GM23248 (cell line): ENCODE measurements at regions not wholly inside any gene's neighbourhood (a gene's known extent, or its start where the extent isn't known, plus 50 kb on each side); places are given as distances from the start of the nearest gene placed in this dataset.

Experiments used
- DNase-seq: peaks from one replicate; pipeline ENCODE4 v3.0.0-alpha.2; 2015
- H2AFZ ChIP-seq: fragments of 200-600 bp; sonication (generic); 2 replicates; pipeline ENCODE4 v1.6.1; 2016; ENCODE audit warnings: antibody characterized with exemption
- H3F3A ChIP-seq: fragments of 200-600 bp; sonication (generic); 2 replicates; pipeline ENCODE4 v1.6.1; 2016; ENCODE audit warnings: mild to moderate bottlenecking, antibody characterized with exemption, mixed run types; ENCODE audit not compliant: insufficient read depth
- H3K27ac ChIP-seq: fragments of 200-600 bp; sonication (generic); 2 replicates; pipeline ENCODE4 v1.5.1; 2016; ENCODE audit warnings: mild to moderate bottlenecking
- H3K27me3 ChIP-seq: fragments of 200-600 bp; sonication (generic); replicated peaks from 2 replicates; pipeline ENCODE4 v1.6.1; 2016; ENCODE audit warnings: mild to moderate bottlenecking; ENCODE audit not compliant: insufficient read depth
- H3K36me3 ChIP-seq: fragments of 200-600 bp; sonication (generic); 2 replicates; pipeline ENCODE4 v1.6.1; 2016; ENCODE audit warnings: low read depth, mild to moderate bottlenecking
- H3K4me1 ChIP-seq: fragments of 200-600 bp; sonication (generic); 2 replicates; pipeline ENCODE4 v1.6.1; 2016; ENCODE audit warnings: mild to moderate bottlenecking; ENCODE audit not compliant: insufficient read depth
- H3K4me2 ChIP-seq: fragments of 200-600 bp; sonication (generic); one replicate; pipeline ENCODE4 v1.6.1; 2016; ENCODE audit warnings: mild to moderate bottlenecking; ENCODE audit not compliant: unreplicated experiment
- H3K4me3 ChIP-seq: fragments of 200-600 bp; sonication (generic); 2 replicates; pipeline ENCODE4 v1.5.1; 2016; ENCODE audit warnings: mild to moderate bottlenecking
- H3K79me2 ChIP-seq: fragments of 200-600 bp; sonication (generic); 2 replicates; pipeline ENCODE4 v1.6.1; 2016; ENCODE audit warnings: mild to moderate bottlenecking; ENCODE audit not compliant: insufficient read depth
- H3K9ac ChIP-seq: fragments of 200-600 bp; sonication (generic); 2 replicates; pipeline ENCODE4 v1.6.1; 2016; ENCODE audit warnings: mild to moderate bottlenecking
- H3K9me2 ChIP-seq: fragments of 200-600 bp; sonication (generic); 2 replicates; pipeline ENCODE4 v1.6.1; 2016; ENCODE audit warnings: mixed run types, mild to moderate bottlenecking, moderate library complexity; ENCODE audit not compliant: insufficient read depth
- H3K9me3 ChIP-seq: fragments of 200-600 bp; sonication (generic); one replicate; pipeline ENCODE4 v1.6.1; 2017; ENCODE audit warnings: low read depth
- H4K20me1 ChIP-seq: fragments of 200-600 bp; sonication (generic); 2 replicates; pipeline ENCODE4 v1.6.0; 2016; ENCODE audit not compliant: insufficient read depth
- EZH2 ChIP-seq: fragments of 200-600 bp; sonication (generic); IDR thresholded peaks from 2 replicates; pipeline ENCODE4 v1.6.1; 2018; ENCODE audit warnings: antibody characterized with exemption, mild to moderate bottlenecking; ENCODE audit not compliant: insufficient read depth, poor library complexity, severe bottlenecking
- EZH2phosphoT487 ChIP-seq: fragments of 200-600 bp; sonication (generic); IDR thresholded peaks from 2 replicates; pipeline ENCODE4 v1.6.1; 2018; ENCODE audit warnings: antibody characterized with exemption, moderate library complexity, mild to moderate bottlenecking, low read depth; ENCODE audit not compliant: insufficient read depth
- WGBS, 2 experiments: methylation state at CpG; one replicate each; pipeline ENCODE4 v1.1.6; 2015 to 2017; ENCODE audit warnings: low lambda C conversion rate in 2 of 2, low coverage in 1 of 2; ENCODE audit errors: missing lambda C conversion rate in 2 of 2; 5-methylcytosine and 5-hydroxymethylcytosine counted together
- in situ Hi-C: fragments of 300-500 bp; cut with MboI; formaldehyde crosslinking; loops from 2 replicates; pipeline ENCODE4 v1.15.0; 2020

DNA sequence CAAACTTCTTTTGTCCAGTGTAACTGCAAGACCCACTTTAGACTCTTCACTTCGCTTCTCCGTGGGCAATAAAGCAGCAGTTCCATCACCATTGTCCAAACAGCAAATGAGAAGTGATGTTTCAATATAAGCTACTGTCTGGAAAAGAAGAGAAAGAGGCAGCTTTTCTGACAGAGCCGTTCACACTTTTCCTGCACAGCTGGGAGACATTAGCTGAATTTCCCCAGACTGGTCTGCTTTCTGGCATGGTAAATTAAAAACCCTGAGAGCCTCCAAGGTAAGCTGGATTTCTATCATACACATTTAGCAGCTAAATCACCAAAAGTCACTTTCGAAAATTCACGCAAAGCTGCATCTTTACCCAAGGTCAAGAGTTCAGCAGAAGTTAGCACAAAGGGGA is 108.5 kb upstream of the CMC1 start:
- no peak overlapping the region for H3K4me2 ChIP-seq
- H3F3A ChIP-seq = no peaks in the 10 kb centered on the region
- H4K20me1 ChIP-seq = no peaks in the 10 kb centered on the region
- H3K27me3 ChIP-seq = 0 out of 2 replicates have a peak, but pooled peaks cover 9% of the 10 kb centered on the region
- H3K79me2 ChIP-seq = no peaks in the 10 kb centered on the region
- H3K4me1 ChIP-seq = no peaks in the 10 kb centered on the region
- no peak for DNase-seq
- H3K9ac ChIP-seq = no peak overlapping the region
- in situ Hi-C loops = no loop called here
- WGBS, 2 experiments = 22 to 28% methylated on average over 5 of the region's 5 CpGs
- TF ChIP-seq EZH2 (no peak), EZH2phosphoT487 (no peak)
- H3K36me3 ChIP-seq = no peaks in the 10 kb centered on the region
- no peaks in the 10 kb centered on the region for H3K9me3 ChIP-seq
- H2AFZ ChIP-seq = no peak overlapping the region
- H3K4me3 ChIP-seq = no peak overlapping the region
- H3K27ac ChIP-seq = no peak overlapping the region
- no peaks in the 10 kb centered on the region for H3K9me2 ChIP-seq

- no peak overlapping the region for H3K9ac ChIP-seq
- no peak overlapping the region for H3K4me3 ChIP-seq
- H3K9me2 ChIP-seq = no peaks in the 10 kb centered on the region
- no peaks in the 10 kb centered on the region for H3K4me1 ChIP-seq
- H3K79me2 ChIP-seq = no peaks in the 10 kb centered on the region
- no peak for DNase-seq
- no peaks in the 10 kb centered on the region for H3K9me3 ChIP-seq
- TF ChIP-seq EZH2phosphoT487 (no peak), EZH2 (no peak)
- no peak overlapping the region for H3K27ac ChIP-seq
- no peak overlapping the region for H2AFZ ChIP-seq
- no peaks in the 10 kb centered on the region for H4K20me1 ChIP-seq
- H3K36me3 ChIP-seq = no peaks in the 10 kb centered on the region
- H3K27me3 ChIP-seq = 0 out of 2 replicates have a peak, but pooled peaks cover 9% of the 10 kb centered on the region
- WGBS, 2 experiments = 73 to 80% methylated on average over 1 of the region's 1 CpG
- no peak overlapping the region for H3K4me2 ChIP-seq
- H3F3A ChIP-seq = no peaks in the 10 kb centered on the region
- in situ Hi-C loops = no loop called here
Observed at GRCh38 chr3:28134198-28134597, 107.2 kb upstream of the CMC1 start.

- Histone ChIP-seq H3K36me3 (no peaks in the 10 kb centered on the region), H3K4me3 (no peak overlapping the region), H3K27ac (no peak overlapping the region), H3F3A (no peaks in the 10 kb centered on the region), H3K4me2 (no peak overlapping the region), H3K79me2 (no peaks in the 10 kb centered on the region), H3K9ac (no peak overlapping the region), H3K9me2 (no peaks in the 10 kb centered on the region), H3K4me1 (no peaks in the 10 kb centered on the region), H3K27me3 (0 out of 2 replicates have a peak, but pooled peaks cover 9% of the 10 kb centered on the region), H2AFZ (no peak overlapping the region), H3K9me3 (no peaks in the 10 kb centered on the region), H4K20me1 (no peaks in the 10 kb centered on the region)
- in situ Hi-C loops = no loop called here
- DNase-seq = no peak
- WGBS, 2 experiments = 40 to 44% methylated on average over 3 of the region's 3 CpGs
- TF ChIP-seq EZH2phosphoT487 (no peak), EZH2 (no peak)
Observed at GRCh38 chr3:28134792-28135375, 106.5 kb upstream of the CMC1 start.

- Histone ChIP-seq H3K4me2 (no peak overlapping the region), H2AFZ (no peak overlapping the region), H3K79me2 (no peaks in the 10 kb centered on the region), H3K27ac (no peak overlapping the region), H3K27me3 (0 out of 2 replicates have a peak, but pooled peaks cover 9% of the 10 kb centered on the region), H3K36me3 (no peaks in the 10 kb centered on the region), H3K9me2 (no peaks in the 10 kb centered on the region), H3K9me3 (no peaks in the 10 kb centered on the region), H4K20me1 (no peaks in the 10 kb centered on the region), H3K4me1 (no peaks in the 10 kb centered on the region), H3K4me3 (no peak overlapping the region), H3F3A (no peaks in the 10 kb centered on the region), H3K9ac (no peak overlapping the region)
- 67 to 69% methylated on average over 2 of the region's 2 CpGs for WGBS, 2 experiments
- no peak for DNase-seq
- in situ Hi-C loops = no loop called here
- no peak for TF ChIP-seq EZH2
Observed at GRCh38 chr3:28136607-28137216, 104.7 kb upstream of the CMC1 start.
